ENCODE measurements at regions not wholly inside any gene's neighbourhood (a gene's known extent, or its start where the extent isn't known, plus 50 kb on each side); places are given as distances from the start of the nearest gene placed in this dataset.

- no peaks in the 10 kb centered on the region for H3K4me1 Mint-ChIP-seq
- H3K36me3 Mint-ChIP-seq (ENCODE audit: low read depth), result no peaks in the 10 kb centered on the region
- WGBS, 2 experiments (ENCODE audit: insufficient coverage in 1 of 2, insufficient read length in 1 of 2), result 84 to 100% methylated on average over 2 of the region's 2 CpGs
- no peak overlapping the region for H3K4me3 Mint-ChIP-seq
- H3K4me3 ChIP-seq (ENCODE audit: low read length), result no peak overlapping the region
- no peaks in the 10 kb centered on the region for H3K4me1 ChIP-seq (ENCODE audit: control insufficient read depth, insufficient read depth, low read length)
- H3K27ac ChIP-seq (ENCODE audit: low read depth, low read length), result no peak overlapping the region
- H3K27ac Mint-ChIP-seq, result no peak overlapping the region
- H3K36me3 ChIP-seq (ENCODE audit: control insufficient read depth, insufficient read depth, low read length), result no peaks in the 10 kb centered on the region
- no peaks in the 10 kb centered on the region for H3K27me3 ChIP-seq (ENCODE audit: control insufficient read depth, insufficient read depth, low read length, poor library complexity, severe bottlenecking)
- H3K27me3 Mint-ChIP-seq (ENCODE audit: insufficient read depth), result no peaks in the 10 kb centered on the region
- no peak for DNase-seq
- no peaks in the 10 kb centered on the region for H3K9me3 ChIP-seq (ENCODE audit: control insufficient read depth, low read length)
- H3K9ac ChIP-seq (ENCODE audit: extremely low read depth, low read length, poor library complexity, severe bottlenecking), result no peak overlapping the region
- H3K9me3 Mint-ChIP-seq, result no peaks in the 10 kb centered on the region
- no peak for TF ChIP-seq CTCF (conservative IDR thresholded peaks at IDR 0.05)
Observed at GRCh38 chr4:63315651-63316050, 1093.6 kb downstream of the TECRL start.

GRCh38 chr4:63308697-63309096 lies 1100.6 kb downstream of the TECRL start:
- Histone ChIP-seq H3K4me1 (ENCODE audit: control insufficient read depth, insufficient read depth, low read length) (no peaks in the 10 kb centered on the region), H3K4me3 (ENCODE audit: low read length) (no peak overlapping the region), H3K9me3 (ENCODE audit: control insufficient read depth, low read length) (no peaks in the 10 kb centered on the region), H3K36me3 (ENCODE audit: control insufficient read depth, insufficient read depth, low read length) (no peaks in the 10 kb centered on the region), H3K9ac (ENCODE audit: extremely low read depth, low read length, poor library complexity, severe bottlenecking) (no peak overlapping the region), H3K27me3 (ENCODE audit: control insufficient read depth, insufficient read depth, low read length, poor library complexity, severe bottlenecking) (no peaks in the 10 kb centered on the region), H3K27ac (ENCODE audit: low read depth, low read length) (no peak overlapping the region)
- Mint-ChIP-seq H3K9me3 (no peaks in the 10 kb centered on the region), H3K27ac (no peak overlapping the region), H3K27me3 (ENCODE audit: insufficient read depth) (no peaks in the 10 kb centered on the region), H3K4me1 (no peaks in the 10 kb centered on the region), H3K36me3 (ENCODE audit: low read depth) (no peaks in the 10 kb centered on the region), H3K4me3 (no peak overlapping the region)
- no peak for DNase-seq
- TF ChIP-seq CTCF (conservative IDR thresholded peaks at IDR 0.05), result no peak

GRCh38 chr4:63302792-63303191 lies 1106.5 kb downstream of the TECRL start:
- Mint-ChIP-seq H3K4me3 (no peak overlapping the region), H3K4me1 (no peaks in the 10 kb centered on the region), H3K27ac (no peak overlapping the region), H3K27me3 (ENCODE audit: insufficient read depth) (no peaks in the 10 kb centered on the region), H3K36me3 (ENCODE audit: low read depth) (no peaks in the 10 kb centered on the region), H3K9me3 (peaks cover 4% of the 10 kb centered on the region)
- Histone ChIP-seq H3K9me3 (ENCODE audit: control insufficient read depth, low read length) (no peaks in the 10 kb centered on the region), H3K27ac (ENCODE audit: low read depth, low read length) (no peak overlapping the region), H3K4me3 (ENCODE audit: low read length) (no peak overlapping the region), H3K36me3 (ENCODE audit: control insufficient read depth, insufficient read depth, low read length) (no peaks in the 10 kb centered on the region), H3K27me3 (ENCODE audit: control insufficient read depth, insufficient read depth, low read length, poor library complexity, severe bottlenecking) (no peaks in the 10 kb centered on the region), H3K9ac (ENCODE audit: extremely low read depth, low read length, poor library complexity, severe bottlenecking) (no peak overlapping the region), H3K4me1 (ENCODE audit: control insufficient read depth, insufficient read depth, low read length) (no peaks in the 10 kb centered on the region)
- WGBS, 2 experiments (ENCODE audit: insufficient coverage in 1 of 2, insufficient read length in 1 of 2), result 84% methylated on average over 1 of the region's 1 CpG; no CpG with 5 or more reads in 1 of the 2 experiments
- DNase-seq, result no peak
- no peak for TF ChIP-seq CTCF (conservative IDR thresholded peaks at IDR 0.05)
